ENCODE measurements at regions not wholly inside any gene's neighbourhood (a gene's known extent, or its start where the extent isn't known, plus 50 kb on each side); places are given as distances from the start of the nearest gene placed in this dataset.

GRCh38 chr12:24743941-24744793, 204.7 kb downstream of the BCAT1 start:
- no peaks in the 10 kb centered on the region for H4K20me1 ChIP-seq (replicated peaks; ENCODE audit: control insufficient read depth, insufficient read depth, low read length)
- DNase-seq (ENCODE audit: extremely low read depth in 1 of 4, low spot score in 3 of 4) = peak; percentile 17 to 79 (median 48)
- no peaks in the 10 kb centered on the region for H3K9me1 ChIP-seq (ENCODE audit: control insufficient read depth, insufficient read depth, low read length)
- CTCF ChIA-PET (ENCODE audit: low intra/inter-chr PET ratio) = no interaction called here
- H3K4me2 ChIP-seq (ENCODE audit: insufficient read depth, low read length) = peak overlapping the region; percentile 78
- H3K36me3 ChIP-seq (ENCODE audit: control insufficient read depth, insufficient read depth, low read length) = no peaks in the 10 kb centered on the region
- peak overlapping the region; percentile 55; the same call in 2 of the 3 replicates for H3K27ac ChIP-seq (ENCODE audit: extremely low read depth, low read depth, low read length)
- intact Hi-C loops (cut with micrococcal nuclease) (no loop called here), in situ Hi-C loops (cut with MboI) (no loop called here)
- FAIRE-seq = peak; percentile 82
- no peaks in the 10 kb centered on the region for H3K9me3 ChIP-seq (replicated peaks; ENCODE audit: control insufficient read depth, insufficient read depth, low read depth, low read length)
- POLR2A ChIA-PET = interaction anchor here (0.5 to 1.0 kb wide), 4 partner anchors 9 to 666 kb away, joined by 3 read pairs; no protein-coding TSS in a partner anchor
- H2AFZ ChIP-seq (ENCODE audit: low read depth, low read length) = peak overlapping the region; percentile 69
- no peak overlapping the region for H3K4me3 ChIP-seq
- ATAC-seq = peak; percentile 90
- no peaks in the 10 kb centered on the region for H3K27me3 ChIP-seq (ENCODE audit: control insufficient read depth in 2 of 2, insufficient read depth in 2 of 2, low read length in 2 of 2)
- peaks cover 12 to 17% of the 10 kb centered on the region in 2 experiments; a peak in 4 of 5 replicates for H3K4me1 ChIP-seq (replicated peaks in 1 of 2; ENCODE audit: control insufficient read depth in 2 of 2, insufficient read depth in 2 of 2, low read length in 2 of 2)
- peak overlapping the region in 1 of 2 experiments; percentile 33; a peak in 2 of 4 replicates for H3K9ac ChIP-seq (ENCODE audit: insufficient read depth in 1 of 2, low read depth in 2 of 2, low read length in 2 of 2)
- no TSS peak for BruUV-seq (replicated peaks)
- 8% methylated on average over 9 of the region's 9 CpGs for WGBS (ENCODE audit: insufficient coverage, low coverage, missing lambda C conversion rate)
- H3K79me2 ChIP-seq (ENCODE audit: control insufficient read depth, insufficient read depth, low read length) = no peaks in the 10 kb centered on the region
- TF ChIP-seq ELF1 (tag; IDR thresholded peaks at IDR 0.05) (no peak), ZSCAN29 (IDR thresholded peaks at IDR 0.05) (no peak), MEIS2 (IDR thresholded peaks at IDR 0.05; ENCODE audit: partially characterized antibody) (peak; percentile 62), PPARD (CRISPR knock-in tag; IDR thresholded peaks at IDR 0.05) (no peak), PML (IDR thresholded peaks at IDR 0.05; ENCODE audit: low read length) (no peak), TBL1XR1 (IDR thresholded peaks at IDR 0.05; ENCODE audit: low read length in 2 of 2) (no peak), KAT2B (IDR thresholded peaks at IDR 0.05; ENCODE audit: low read depth, low read length) (no peak), LARP7 (IDR thresholded peaks at IDR 0.05) (no peak), CHAMP1 (IDR thresholded peaks at IDR 0.05) (peak; percentile 50; the same call in 1 of the 2 replicates), NR3C1 (CRISPR knock-in tag; IDR thresholded peaks at IDR 0.05) (no peak), KDM1A (IDR thresholded peaks at IDR 0.05) (peak in 1 of 2 experiments; percentile 53; a peak in 2 of 4 replicates), ZNF133 (CRISPR knock-in tag; IDR thresholded peaks at IDR 0.05) (no peak), NFE2 (IDR thresholded peaks at IDR 0.05; ENCODE audit: low read depth) (peak; percentile 35; the same call in 1 of the 2 replicates), CREBBP (IDR thresholded peaks at IDR 0.05; ENCODE audit: low read depth, low read length) (no peak), NFXL1 (CRISPR knock-in tag; IDR thresholded peaks at IDR 0.05) (no peak), ZNF764 (CRISPR knock-in tag; IDR thresholded peaks at IDR 0.05; ENCODE audit: low read depth) (no peak)
- TF ChIP-seq, protein P1, sequence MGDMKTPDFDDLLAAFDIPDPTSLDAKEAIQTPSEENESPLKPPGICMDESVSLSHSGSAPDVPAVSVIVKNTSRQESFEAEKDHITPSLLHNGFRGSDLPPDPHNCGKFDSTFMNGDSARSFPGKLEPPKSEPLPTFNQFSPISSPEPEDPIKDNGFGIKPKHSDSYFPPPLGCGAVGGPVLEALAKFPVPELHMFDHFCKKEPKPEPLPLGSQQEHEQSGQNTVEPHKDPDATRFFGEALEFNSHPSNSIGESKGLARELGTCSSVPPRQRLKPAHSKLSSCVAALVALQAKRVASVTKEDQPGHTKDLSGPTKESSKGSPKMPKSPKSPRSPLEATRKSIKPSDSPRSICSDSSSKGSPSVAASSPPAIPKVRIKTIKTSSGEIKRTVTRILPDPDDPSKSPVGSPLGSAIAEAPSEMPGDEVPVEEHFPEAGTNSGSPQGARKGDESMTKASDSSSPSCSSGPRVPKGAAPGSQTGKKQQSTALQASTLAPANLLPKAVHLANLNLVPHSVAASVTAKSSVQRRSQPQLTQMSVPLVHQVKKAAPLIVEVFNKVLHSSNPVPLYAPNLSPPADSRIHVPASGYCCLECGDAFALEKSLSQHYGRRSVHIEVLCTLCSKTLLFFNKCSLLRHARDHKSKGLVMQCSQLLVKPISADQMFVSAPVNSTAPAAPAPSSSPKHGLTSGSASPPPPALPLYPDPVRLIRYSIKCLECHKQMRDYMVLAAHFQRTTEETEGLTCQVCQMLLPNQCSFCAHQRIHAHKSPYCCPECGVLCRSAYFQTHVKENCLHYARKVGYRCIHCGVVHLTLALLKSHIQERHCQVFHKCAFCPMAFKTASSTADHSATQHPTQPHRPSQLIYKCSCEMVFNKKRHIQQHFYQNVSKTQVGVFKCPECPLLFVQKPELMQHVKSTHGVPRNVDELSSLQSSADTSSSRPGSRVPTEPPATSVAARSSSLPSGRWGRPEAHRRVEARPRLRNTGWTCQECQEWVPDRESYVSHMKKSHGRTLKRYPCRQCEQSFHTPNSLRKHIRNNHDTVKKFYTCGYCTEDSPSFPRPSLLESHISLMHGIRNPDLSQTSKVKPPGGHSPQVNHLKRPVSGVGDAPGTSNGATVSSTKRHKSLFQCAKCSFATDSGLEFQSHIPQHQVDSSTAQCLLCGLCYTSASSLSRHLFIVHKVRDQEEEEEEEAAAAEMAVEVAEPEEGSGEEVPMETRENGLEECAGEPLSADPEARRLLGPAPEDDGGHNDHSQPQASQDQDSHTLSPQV (IDR thresholded peaks at IDR 0.05) = peak; percentile 81
